GM12878 (cell line): ENCODE measurements at regions not wholly inside any gene's neighbourhood (a gene's known extent, or its start where the extent isn't known, plus 50 kb on each side); places are given as distances from the start of the nearest gene placed in this dataset.
"Not testable (repeated sequence)": the region's sequence is repeated elsewhere in the genome, so short reads cannot be mapped to it uniquely, and the experiment has no call there.

Experiments used
- EP300 ChIP-seq, 2 experiments: fragments of 150-350 bp in 1 of 2; IDR thresholded peaks; 2 replicates each; pipeline ENCODE4 v1.6.1; 2011 to 2012; ENCODE audit warnings: low read depth in 2 of 2, low read length in 2 of 2, borderline replicate concordance in 1 of 2, improper control_type of control experiment in 1 of 2, inconsistent platforms in 1 of 2; ENCODE audit not compliant: control insufficient read depth in 1 of 2
- ETV6 ChIP-seq, 2 experiments: fragments of 450-650 bp in 1 of 2; IDR thresholded peaks in 1 of 2; conservative IDR thresholded peaks in 1 of 2; 2 replicates each; pipeline ENCODE4 v1.6.1; 2014; ENCODE audit warnings: antibody characterized with exemption in 1 of 2, borderline replicate concordance in 1 of 2, low read depth in 1 of 2, mild to moderate bottlenecking in 1 of 2, moderate library complexity in 1 of 2
- KDM1A ChIP-seq: fragments of 200-600 bp; sonication (generic); IDR thresholded peaks from 2 replicates; pipeline ENCODE4 v1.6.1; 2016; ENCODE audit warnings: borderline replicate concordance
- NFIC ChIP-seq: IDR thresholded peaks from 2 replicates; pipeline ENCODE4 v1.6.1; 2012; ENCODE audit warnings: low read depth, mild to moderate bottlenecking, inconsistent platforms, low read length, moderate library complexity
- NFYB ChIP-seq: IDR thresholded peaks from 2 replicates; pipeline ENCODE4 v1.6.1; 2011; ENCODE audit warnings: low read depth, mild to moderate bottlenecking, low read length, improper control_type of control experiment, moderate library complexity; ENCODE audit not compliant: insufficient read depth
- NR2C2 ChIP-seq: IDR thresholded peaks from 2 replicates; pipeline ENCODE4 v1.6.1; 2011; ENCODE audit warnings: borderline replicate concordance, low read depth; ENCODE audit not compliant: control insufficient read depth, insufficient read length
- POLR2A ChIP-seq: IDR thresholded peaks from 2 replicates; pipeline ENCODE4 v1.6.1; 2011; ENCODE audit warnings: low read depth, mild to moderate bottlenecking, low read length
- POLR2AphosphoS5 ChIP-seq: IDR thresholded peaks from 2 replicates; pipeline ENCODE4 v1.6.1; 2011; ENCODE audit warnings: mild to moderate bottlenecking, low read length, inconsistent platforms
- SMC3 ChIP-seq: IDR thresholded peaks from 2 replicates; pipeline ENCODE4 v1.6.1; 2011; ENCODE audit warnings: low read length, improper control_type of control experiment, borderline replicate concordance
- ZNF384 ChIP-seq: IDR thresholded peaks from 2 replicates; pipeline ENCODE4 v1.6.1; 2012; ENCODE audit warnings: low read depth, mild to moderate bottlenecking, low read length, improper control_type of control experiment, borderline replicate concordance
- TF ChIP-seq, protein P1 (sequence below): IDR thresholded peaks from 2 replicates; pipeline ENCODE4 v1.6.1; 2012; ENCODE audit warnings: low read depth, low read length, improper control_type of control experiment

GRCh38 chr15:20625469-20625868 lies 83.9 kb upstream of the GOLGA6L6 start:
- not testable (repeated sequence) for TF ChIP-seq ZNF384; POLR2A; KDM1A; SMC3; NR2C2; POLR2AphosphoS5; ETV6 (conservative IDR thresholded peaks at IDR 0.05 in 1 of 2, IDR thresholded peaks at IDR 0.05 in 1 of 2; ENCODE audit: borderline replicate concordance in 1 of 2, low read depth in 1 of 2); NFIC; NFYB; EP300 (IDR thresholded peaks at IDR 0.05; ENCODE audit: borderline replicate concordance in 1 of 2, control insufficient read depth in 1 of 2, low read depth in 2 of 2, low read length in 2 of 2)
- TF ChIP-seq, protein P1, sequence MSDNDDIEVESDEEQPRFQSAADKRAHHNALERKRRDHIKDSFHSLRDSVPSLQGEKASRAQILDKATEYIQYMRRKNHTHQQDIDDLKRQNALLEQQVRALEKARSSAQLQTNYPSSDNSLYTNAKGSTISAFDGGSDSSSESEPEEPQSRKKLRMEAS, result not testable (repeated sequence)
